HepG2 (cell line): ENCODE measurements at regions not wholly inside any gene's neighbourhood (a gene's known extent, or its start where the extent isn't known, plus 50 kb on each side); places are given as distances from the start of the nearest gene placed in this dataset.

Source experiments
- ATAC-seq: fragments of 200-7000 bp; cut with Tn5 transposase; 3 replicates; pipeline ENCODE4 v1.9.1; 2020; ENCODE audit warnings: mild to moderate bottlenecking, moderate library complexity
- BruUV-seq: library from RNA; stranded (reverse); fragments of 400-500 nt; replicated peaks from 2 replicates; lab custom pipeline; 2021; lab: Mats Ljungman, UMichigan
- CTCF ChIA-PET: fragments of 300-600 bp; formaldehyde crosslinking; extraction: SDS; loops from one replicate; lab custom pipeline; 2021; ENCODE audit warnings: low total read pairs, inconsistent platforms, low intra/inter-chr PET ratio; lab: Yijun Ruan, JAX
- POLR2A ChIA-PET: fragments of 350-600 bp; sonication (Branson Sonifier 250); formaldehyde crosslinking; loops from one replicate; lab custom pipeline; 2020; ENCODE audit warnings: antibody characterized with exemption, inconsistent platforms; lab: Yijun Ruan, JAX
- DNase-seq: peaks from one replicate; pipeline ENCODE4 v3.0.0-alpha.2; 2015; ENCODE audit warnings: low spot score
- FAIRE-seq: peaks from 3 replicates; lab custom pipeline; 2011; peaks lifted over from hg19 to GRCh38; lab: Jason Lieb, UNC
- H2AFZ ChIP-seq: one replicate; pipeline ENCODE4 v1.6.1; 2011; ENCODE audit warnings: low read length, inconsistent platforms
- H3K27ac ChIP-seq: fragments of 300-600 bp; 3 replicates; pipeline ENCODE4 v1.8.0; 2011; ENCODE audit warnings: mixed run types, mild to moderate bottlenecking, mixed read lengths, low read length, inconsistent platforms; ENCODE audit not compliant: insufficient read depth; ENCODE audit errors: extremely low read length
- H3K27me3 ChIP-seq, 2 experiments: fragments of 200-600 bp in 1 of 2; 2 replicates in 1 of 2; 3 replicates in 1 of 2; pipeline versions ENCODE4 v1.6.0 to v1.8.0; 2011; ENCODE audit warnings: low read length in 2 of 2, mild to moderate bottlenecking in 2 of 2, moderate library complexity in 2 of 2, inconsistent platforms in 1 of 2; ENCODE audit not compliant: insufficient read depth in 2 of 2, control insufficient read depth in 1 of 2
- H3K36me3 ChIP-seq, 2 experiments: fragments of 200-600 bp in 1 of 2; replicated peaks in 1 of 2; 2 replicates in 1 of 2; 3 replicates in 1 of 2; pipeline versions ENCODE4 v1.5.1 to v1.8.0; 2011; ENCODE audit warnings: low read length in 2 of 2, inconsistent platforms in 1 of 2; ENCODE audit not compliant: insufficient read depth in 2 of 2, control insufficient read depth in 1 of 2
- H3K4me1 ChIP-seq: 2 replicates; pipeline ENCODE4 v1.5.1; 2012; ENCODE audit warnings: low read length, inconsistent platforms; ENCODE audit not compliant: insufficient read depth
- H3K4me2 ChIP-seq: 2 replicates; pipeline ENCODE4 v1.6.0; 2011; ENCODE audit warnings: low read depth, low read length, inconsistent platforms
- H3K4me3 ChIP-seq, 3 experiments: fragments of 200-600 bp in 1 of 3; sonication (generic), shearing (Covaris generic) in 1 of 3; replicated peaks in 1 of 3; 2 replicates each; pipeline ENCODE4 v1.5.1; 2011 to 2016; ENCODE audit warnings: low read length in 3 of 3, inconsistent platforms in 2 of 3, low read depth in 2 of 3, mild to moderate bottlenecking in 2 of 3, control low read depth in 1 of 3, mixed read lengths in 1 of 3; ENCODE audit not compliant: insufficient read depth in 1 of 3
- H3K79me2 ChIP-seq: one replicate; pipeline ENCODE4 v1.6.1; 2011; ENCODE audit warnings: low read length, inconsistent platforms; ENCODE audit not compliant: insufficient read depth
- H3K9ac ChIP-seq: 2 replicates; pipeline ENCODE4 v1.6.0; 2011; ENCODE audit warnings: mild to moderate bottlenecking, low read depth, low read length, inconsistent platforms; ENCODE audit not compliant: insufficient read depth
- H3K9me3 ChIP-seq: 2 replicates; pipeline ENCODE4 v1.5.1; 2012; ENCODE audit warnings: mild to moderate bottlenecking, low read length
- H4K20me1 ChIP-seq: 2 replicates; pipeline ENCODE4 v1.6.0; 2011; ENCODE audit warnings: inconsistent platforms, mild to moderate bottlenecking, low read length, moderate library complexity; ENCODE audit not compliant: insufficient read depth
- HNRNPUL1 ChIP-seq: fragments of 200-400 bp; formaldehyde crosslinking; IDR thresholded peaks from 2 replicates; pipeline ENCODE4 v1.6.1; 2017; ENCODE audit warnings: low read depth, mild to moderate bottlenecking, low read length, moderate library complexity
- SMAD9 ChIP-seq: sonication (generic); formaldehyde crosslinking; IDR thresholded peaks from 2 replicates; pipeline ENCODE4 v1.5.1; 2020; ENCODE audit warnings: mild to moderate bottlenecking, missing genetic modification reagents
- SMARCC2 ChIP-seq: fragments of 450-650 bp; IDR thresholded peaks from 2 replicates; pipeline ENCODE4 v1.6.1; 2017; ENCODE audit warnings: antibody characterized with exemption, mild to moderate bottlenecking
- ZFP82 ChIP-seq: sonication (generic); formaldehyde crosslinking; IDR thresholded peaks from 2 replicates; pipeline ENCODE4 v1.5.1; 2020; ENCODE audit warnings: mild to moderate bottlenecking, missing genetic modification reagents, borderline replicate concordance
- ZZZ3 ChIP-seq: sonication (generic); formaldehyde crosslinking; IDR thresholded peaks from 2 replicates; pipeline ENCODE4 v1.4.0; 2020; ENCODE audit warnings: missing genetic modification reagents, mild to moderate bottlenecking, borderline replicate concordance
- WGBS: methylation state at CpG from one replicate; pipeline ENCODE4 v1.1.6; 2017; ENCODE audit warnings: low lambda C conversion rate; 5-methylcytosine and 5-hydroxymethylcytosine counted together
- in situ Hi-C: cut with HindIII; loops from 2 replicates; pipeline ENCODE4 v1.10.0; 2017; ENCODE audit warnings: low pct_unique_long_range_greater_than_20kb; ENCODE audit not compliant: extremely low pct_ligation_motif_present
- intact Hi-C: fragments of 100-400 bp; cut with micrococcal nuclease; formaldehyde crosslinking; loops from one replicate; pipeline ENCODE4 v1.10.0; 2022; ENCODE audit not compliant: unreplicated experiment
- TF ChIP-seq, protein P1 (sequence below): sonication (generic); formaldehyde crosslinking; IDR thresholded peaks from 2 replicates; pipeline ENCODE4 v1.4.0; 2020; ENCODE audit warnings: missing genetic modification reagents, borderline replicate concordance
- TF ChIP-seq, protein P2 (sequence below): sonication (generic); formaldehyde crosslinking; IDR thresholded peaks from 2 replicates; pipeline ENCODE4 v1.8.1; 2022; ENCODE audit warnings: mild to moderate bottlenecking, missing genetic modification reagents
- TF ChIP-seq, protein P3 (sequence below): sonication (generic); formaldehyde crosslinking; IDR thresholded peaks from 2 replicates; pipeline ENCODE4 v1.4.0; 2020; ENCODE audit warnings: missing genetic modification reagents, mild to moderate bottlenecking, borderline replicate concordance
- TF ChIP-seq, protein P4 (sequence below): sonication (generic); formaldehyde crosslinking; IDR thresholded peaks from 2 replicates; pipeline ENCODE4 v1.5.0; 2020; ENCODE audit warnings: mild to moderate bottlenecking, missing genetic modification reagents

DNA sequence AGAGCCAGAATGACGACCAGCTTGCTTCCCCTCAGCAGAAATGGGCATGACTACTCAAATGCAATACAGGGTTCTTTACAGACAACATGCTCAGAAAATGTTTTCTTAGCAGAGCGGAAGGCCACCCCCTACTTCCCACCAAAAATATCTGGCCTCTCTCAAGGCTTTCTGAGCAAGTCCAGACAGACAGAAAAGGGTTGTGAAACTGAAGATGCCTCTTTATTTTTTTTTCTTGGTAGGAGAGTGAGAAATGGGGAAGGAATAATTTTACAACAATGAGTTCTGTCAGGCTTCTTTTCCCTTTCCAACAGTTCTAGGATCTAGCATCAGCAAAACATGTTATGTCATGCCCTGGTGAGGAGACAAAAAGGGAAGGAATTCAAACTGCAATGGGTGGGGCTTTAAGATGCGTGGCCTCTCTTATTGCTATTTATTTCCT is 172.0 kb upstream of the CAMK1G start:
- no peak overlapping the region for H3K9ac ChIP-seq
- CTCF ChIA-PET: no interaction called here
- no peak for ATAC-seq
- H3K27me3 ChIP-seq: no peaks in the 10 kb centered on the region
- H3K4me1 ChIP-seq: no peaks in the 10 kb centered on the region
- no peaks in the 10 kb centered on the region for H3K9me3 ChIP-seq
- H3K36me3 ChIP-seq: no peaks in the 10 kb centered on the region
- H3K27ac ChIP-seq: no peak overlapping the region
- in situ Hi-C loops (no loop called here), intact Hi-C loops (no loop called here)
- WGBS: 22% methylated on average over 3 of the region's 3 CpGs
- no peaks in the 10 kb centered on the region for H3K79me2 ChIP-seq
- no peak overlapping the region for H3K4me3 ChIP-seq
- BruUV-seq: no TSS peak
- H3K4me2 ChIP-seq: no peak overlapping the region
- POLR2A ChIA-PET: no interaction called here
- FAIRE-seq: no peak
- no peak for DNase-seq
- H4K20me1 ChIP-seq: no peaks in the 10 kb centered on the region
- no peak for TF ChIP-seq HNRNPUL1
- H2AFZ ChIP-seq: no peak overlapping the region

DNA sequence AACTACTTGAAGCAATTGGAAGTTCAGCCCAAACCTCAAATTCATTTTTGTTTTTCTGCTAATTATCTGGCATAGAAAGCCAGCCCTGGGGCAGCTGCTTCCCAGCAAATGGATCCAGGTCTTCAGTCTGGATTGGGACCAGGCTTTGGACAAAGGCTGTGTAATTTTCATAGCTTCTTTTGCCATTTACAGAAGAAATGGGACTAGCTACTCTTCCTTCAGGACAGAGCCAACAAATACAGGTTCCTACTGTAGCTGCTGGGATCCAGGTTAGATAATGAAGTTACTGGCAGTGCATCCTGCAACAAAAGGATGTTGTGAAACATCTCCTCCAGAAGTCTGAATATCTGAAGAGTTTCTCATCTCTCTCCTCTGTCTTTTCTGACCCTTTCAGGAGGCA is 171.5 kb upstream of the CAMK1G start:
- intact Hi-C loops: no loop called here
- FAIRE-seq (no peak), DNase-seq (no peak), ATAC-seq (no peak)
- no peak overlapping the region for H2AFZ ChIP-seq
- no TSS peak for BruUV-seq
- H3K4me3 ChIP-seq: no peak overlapping the region
- ChIA-PET CTCF (no interaction called here), POLR2A (no interaction called here)
- H3K27me3 ChIP-seq: no peaks in the 10 kb centered on the region
- no peaks in the 10 kb centered on the region for H3K9me3 ChIP-seq
- no peaks in the 10 kb centered on the region for H3K4me1 ChIP-seq
- no peak overlapping the region for H3K4me2 ChIP-seq
- H3K36me3 ChIP-seq: no peaks in the 10 kb centered on the region
- in situ Hi-C loops: no loop called here
- no peaks in the 10 kb centered on the region for H3K79me2 ChIP-seq
- no peak overlapping the region for H3K27ac ChIP-seq
- no peaks in the 10 kb centered on the region for H4K20me1 ChIP-seq
- H3K9ac ChIP-seq: no peak overlapping the region
- TF ChIP-seq, protein P1, sequence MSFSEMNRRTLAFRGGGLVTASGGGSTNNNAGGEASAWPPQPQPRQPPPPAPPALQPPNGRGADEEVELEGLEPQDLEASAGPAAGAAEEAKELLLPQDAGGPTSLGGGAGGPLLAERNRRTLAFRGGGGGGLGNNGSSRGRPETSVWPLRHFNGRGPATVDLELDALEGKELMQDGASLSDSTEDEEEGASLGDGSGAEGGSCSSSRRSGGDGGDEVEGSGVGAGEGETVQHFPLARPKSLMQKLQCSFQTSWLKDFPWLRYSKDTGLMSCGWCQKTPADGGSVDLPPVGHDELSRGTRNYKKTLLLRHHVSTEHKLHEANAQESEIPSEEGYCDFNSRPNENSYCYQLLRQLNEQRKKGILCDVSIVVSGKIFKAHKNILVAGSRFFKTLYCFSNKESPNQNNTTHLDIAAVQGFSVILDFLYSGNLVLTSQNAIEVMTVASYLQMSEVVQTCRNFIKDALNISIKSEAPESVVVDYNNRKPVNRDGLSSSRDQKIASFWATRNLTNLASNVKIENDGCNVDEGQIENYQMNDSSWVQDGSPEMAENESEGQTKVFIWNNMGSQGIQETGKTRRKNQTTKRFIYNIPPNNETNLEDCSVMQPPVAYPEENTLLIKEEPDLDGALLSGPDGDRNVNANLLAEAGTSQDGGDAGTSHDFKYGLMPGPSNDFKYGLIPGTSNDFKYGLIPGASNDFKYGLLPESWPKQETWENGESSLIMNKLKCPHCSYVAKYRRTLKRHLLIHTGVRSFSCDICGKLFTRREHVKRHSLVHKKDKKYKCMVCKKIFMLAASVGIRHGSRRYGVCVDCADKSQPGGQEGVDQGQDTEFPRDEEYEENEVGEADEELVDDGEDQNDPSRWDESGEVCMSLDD (CRISPR knock-in tag): no peak
- TF ChIP-seq ZZZ3 (CRISPR knock-in tag) (no peak), SMAD9 (no peak), SMARCC2 (no peak), ZFP82 (CRISPR knock-in tag) (no peak)
- TF ChIP-seq, protein P2, sequence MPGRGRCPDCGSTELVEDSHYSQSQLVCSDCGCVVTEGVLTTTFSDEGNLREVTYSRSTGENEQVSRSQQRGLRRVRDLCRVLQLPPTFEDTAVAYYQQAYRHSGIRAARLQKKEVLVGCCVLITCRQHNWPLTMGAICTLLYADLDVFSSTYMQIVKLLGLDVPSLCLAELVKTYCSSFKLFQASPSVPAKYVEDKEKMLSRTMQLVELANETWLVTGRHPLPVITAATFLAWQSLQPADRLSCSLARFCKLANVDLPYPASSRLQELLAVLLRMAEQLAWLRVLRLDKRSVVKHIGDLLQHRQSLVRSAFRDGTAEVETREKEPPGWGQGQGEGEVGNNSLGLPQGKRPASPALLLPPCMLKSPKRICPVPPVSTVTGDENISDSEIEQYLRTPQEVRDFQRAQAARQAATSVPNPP: no peak
- TF ChIP-seq, protein P3, sequence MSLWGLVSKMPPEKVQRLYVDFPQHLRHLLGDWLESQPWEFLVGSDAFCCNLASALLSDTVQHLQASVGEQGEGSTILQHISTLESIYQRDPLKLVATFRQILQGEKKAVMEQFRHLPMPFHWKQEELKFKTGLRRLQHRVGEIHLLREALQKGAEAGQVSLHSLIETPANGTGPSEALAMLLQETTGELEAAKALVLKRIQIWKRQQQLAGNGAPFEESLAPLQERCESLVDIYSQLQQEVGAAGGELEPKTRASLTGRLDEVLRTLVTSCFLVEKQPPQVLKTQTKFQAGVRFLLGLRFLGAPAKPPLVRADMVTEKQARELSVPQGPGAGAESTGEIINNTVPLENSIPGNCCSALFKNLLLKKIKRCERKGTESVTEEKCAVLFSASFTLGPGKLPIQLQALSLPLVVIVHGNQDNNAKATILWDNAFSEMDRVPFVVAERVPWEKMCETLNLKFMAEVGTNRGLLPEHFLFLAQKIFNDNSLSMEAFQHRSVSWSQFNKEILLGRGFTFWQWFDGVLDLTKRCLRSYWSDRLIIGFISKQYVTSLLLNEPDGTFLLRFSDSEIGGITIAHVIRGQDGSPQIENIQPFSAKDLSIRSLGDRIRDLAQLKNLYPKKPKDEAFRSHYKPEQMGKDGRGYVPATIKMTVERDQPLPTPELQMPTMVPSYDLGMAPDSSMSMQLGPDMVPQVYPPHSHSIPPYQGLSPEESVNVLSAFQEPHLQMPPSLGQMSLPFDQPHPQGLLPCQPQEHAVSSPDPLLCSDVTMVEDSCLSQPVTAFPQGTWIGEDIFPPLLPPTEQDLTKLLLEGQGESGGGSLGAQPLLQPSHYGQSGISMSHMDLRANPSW (CRISPR knock-in tag): no peak
- TF ChIP-seq, protein P4, sequence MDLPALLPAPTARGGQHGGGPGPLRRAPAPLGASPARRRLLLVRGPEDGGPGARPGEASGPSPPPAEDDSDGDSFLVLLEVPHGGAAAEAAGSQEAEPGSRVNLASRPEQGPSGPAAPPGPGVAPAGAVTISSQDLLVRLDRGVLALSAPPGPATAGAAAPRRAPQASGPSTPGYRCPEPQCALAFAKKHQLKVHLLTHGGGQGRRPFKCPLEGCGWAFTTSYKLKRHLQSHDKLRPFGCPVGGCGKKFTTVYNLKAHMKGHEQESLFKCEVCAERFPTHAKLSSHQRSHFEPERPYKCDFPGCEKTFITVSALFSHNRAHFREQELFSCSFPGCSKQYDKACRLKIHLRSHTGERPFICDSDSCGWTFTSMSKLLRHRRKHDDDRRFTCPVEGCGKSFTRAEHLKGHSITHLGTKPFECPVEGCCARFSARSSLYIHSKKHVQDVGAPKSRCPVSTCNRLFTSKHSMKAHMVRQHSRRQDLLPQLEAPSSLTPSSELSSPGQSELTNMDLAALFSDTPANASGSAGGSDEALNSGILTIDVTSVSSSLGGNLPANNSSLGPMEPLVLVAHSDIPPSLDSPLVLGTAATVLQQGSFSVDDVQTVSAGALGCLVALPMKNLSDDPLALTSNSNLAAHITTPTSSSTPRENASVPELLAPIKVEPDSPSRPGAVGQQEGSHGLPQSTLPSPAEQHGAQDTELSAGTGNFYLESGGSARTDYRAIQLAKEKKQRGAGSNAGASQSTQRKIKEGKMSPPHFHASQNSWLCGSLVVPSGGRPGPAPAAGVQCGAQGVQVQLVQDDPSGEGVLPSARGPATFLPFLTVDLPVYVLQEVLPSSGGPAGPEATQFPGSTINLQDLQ (CRISPR knock-in tag): no peak
